DMS53 treated with DMSO at 0.1 percent for 48 hours (cell line): ENCODE measurements at regions not wholly inside any gene's neighbourhood (a gene's known extent, or its start where the extent isn't known, plus 50 kb on each side); places are given as distances from the start of the nearest gene placed in this dataset.
"Not testable (repeated sequence)": the region's sequence is repeated elsewhere in the genome, so short reads cannot be mapped to it uniquely, and the experiment has no call there.

Experiments
- DNase-seq: peaks from one replicate; lab custom pipeline; 2025; ENCODE audit not compliant: unreplicated experiment; lab: John Stamatoyannopoulos, UW

DNA sequence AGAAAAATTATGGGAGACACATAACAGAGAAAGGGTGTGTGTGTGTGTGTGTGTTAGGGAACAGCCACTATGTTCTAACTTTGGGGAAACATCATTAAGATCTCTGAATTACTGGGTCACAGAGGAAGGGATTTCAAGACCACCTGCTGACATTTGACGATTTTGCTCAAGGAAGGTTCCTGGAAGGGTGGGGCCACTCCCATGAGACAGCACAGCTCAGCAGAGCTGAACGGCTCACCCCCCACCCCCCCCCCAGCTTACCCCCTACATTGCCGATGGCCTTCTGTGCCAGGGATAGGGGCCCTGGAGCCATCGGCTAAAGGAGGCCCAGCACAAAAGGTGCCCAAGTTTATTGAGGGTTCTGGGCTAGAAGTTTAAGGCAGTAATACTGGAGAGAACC is 122.4 kb downstream of the NPIPB11 start:
- not testable (repeated sequence) for DNase-seq

DNA sequence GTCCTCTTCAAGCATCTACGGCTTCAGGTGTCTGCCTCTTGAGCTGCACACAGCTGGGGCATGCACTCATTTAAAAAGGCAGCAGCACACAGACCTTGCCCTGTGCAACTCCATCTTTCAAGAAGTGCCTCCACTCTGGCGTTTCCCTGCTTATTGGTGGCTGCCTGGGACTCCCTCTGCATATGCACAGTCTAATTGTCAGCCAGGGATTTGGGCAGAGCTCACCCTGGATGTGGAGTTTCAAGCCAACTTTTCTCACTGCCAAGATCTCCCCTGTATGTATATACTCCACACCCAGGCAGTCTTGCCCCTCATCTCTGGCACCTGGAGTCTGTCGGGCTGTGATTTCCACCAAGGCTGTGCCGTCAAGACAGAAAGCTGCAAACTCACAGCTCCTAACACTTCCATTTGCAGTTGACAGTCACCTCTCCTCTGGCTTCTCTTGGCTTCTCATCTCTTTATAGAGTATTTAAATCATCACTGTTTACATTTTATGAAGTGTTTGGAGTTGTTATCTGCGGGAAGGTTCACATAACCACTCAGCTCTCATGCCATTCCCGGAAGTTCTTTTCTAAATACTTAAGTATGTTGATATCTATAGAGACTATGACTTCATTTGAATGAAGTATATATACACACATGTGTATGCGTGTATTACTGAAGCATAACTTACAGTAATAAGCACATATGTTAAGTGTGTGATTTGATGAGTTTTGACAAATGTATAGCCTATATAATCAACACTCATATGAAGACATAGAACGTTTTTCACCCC is 128.2 kb downstream of the NPIPB11 start:
- DNase-seq: peak; percentile 15

DNA sequence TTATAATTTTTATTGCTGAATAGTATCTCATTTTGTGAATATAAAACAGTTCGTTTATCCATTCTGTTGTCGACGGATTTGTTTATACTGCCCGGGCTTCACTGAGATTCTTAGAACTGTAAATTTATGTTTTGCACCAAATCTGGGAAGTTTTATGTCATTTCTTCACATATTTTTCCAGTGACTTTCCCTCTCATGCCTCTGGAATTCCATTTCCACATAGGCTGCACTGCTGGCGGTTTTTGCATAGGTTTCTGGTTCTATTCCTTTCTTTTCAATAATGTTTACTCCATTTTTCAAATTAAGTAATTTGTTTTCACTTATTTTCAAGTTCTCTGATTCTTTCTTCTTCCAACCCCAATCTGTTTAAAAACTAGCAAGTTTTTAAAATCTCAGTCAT is 130.1 kb downstream of the NPIPB11 start:
- DNase-seq: not testable (repeated sequence)

DNA sequence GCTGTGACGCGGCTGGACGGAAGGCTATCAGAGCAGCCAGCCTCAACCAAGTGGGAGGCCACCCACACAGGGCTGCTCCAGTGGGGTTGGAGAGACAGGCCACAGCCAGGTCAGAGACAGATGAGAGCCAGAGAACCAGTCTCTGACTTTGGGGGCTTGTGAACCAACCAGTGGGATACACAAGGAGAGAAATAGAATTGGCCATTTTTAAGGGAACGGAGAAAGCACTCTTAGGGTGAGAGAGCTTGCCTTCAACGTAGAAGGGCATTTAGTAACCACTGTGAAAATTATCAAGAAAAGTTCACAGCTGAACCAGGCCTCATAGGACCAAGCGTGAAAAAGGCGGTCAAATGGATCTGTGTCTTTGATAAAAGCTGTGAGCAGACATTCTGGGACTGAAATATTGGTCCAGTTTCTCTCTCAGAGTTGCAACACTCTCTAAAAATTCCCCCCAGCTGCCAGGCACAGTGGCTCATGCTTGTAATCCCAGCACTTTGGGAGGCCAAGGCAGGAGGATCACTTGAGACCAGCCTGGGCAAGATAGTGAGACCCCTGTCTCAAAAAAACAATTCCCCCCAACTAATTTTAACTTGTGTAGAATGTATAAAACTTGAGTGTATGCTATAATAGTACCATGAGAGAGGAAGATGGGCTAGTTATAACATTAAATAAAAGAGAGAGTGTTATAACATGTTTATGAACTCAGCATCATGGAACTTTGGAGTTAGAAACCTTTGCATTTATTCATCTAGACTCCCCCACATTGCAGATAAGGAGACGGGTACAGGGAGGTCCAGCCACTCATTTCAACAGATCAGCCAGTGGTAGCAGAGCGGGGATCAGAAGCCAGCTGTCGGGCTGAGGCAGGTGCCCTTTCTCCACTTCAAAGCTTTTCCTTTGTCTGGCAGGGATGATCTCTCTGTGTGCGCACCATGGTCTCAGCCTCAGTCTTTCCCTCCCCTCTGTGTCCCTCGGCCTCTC is 132.2 kb downstream of the NPIPB11 start:
- DNase-seq: not testable (repeated sequence)

DNA sequence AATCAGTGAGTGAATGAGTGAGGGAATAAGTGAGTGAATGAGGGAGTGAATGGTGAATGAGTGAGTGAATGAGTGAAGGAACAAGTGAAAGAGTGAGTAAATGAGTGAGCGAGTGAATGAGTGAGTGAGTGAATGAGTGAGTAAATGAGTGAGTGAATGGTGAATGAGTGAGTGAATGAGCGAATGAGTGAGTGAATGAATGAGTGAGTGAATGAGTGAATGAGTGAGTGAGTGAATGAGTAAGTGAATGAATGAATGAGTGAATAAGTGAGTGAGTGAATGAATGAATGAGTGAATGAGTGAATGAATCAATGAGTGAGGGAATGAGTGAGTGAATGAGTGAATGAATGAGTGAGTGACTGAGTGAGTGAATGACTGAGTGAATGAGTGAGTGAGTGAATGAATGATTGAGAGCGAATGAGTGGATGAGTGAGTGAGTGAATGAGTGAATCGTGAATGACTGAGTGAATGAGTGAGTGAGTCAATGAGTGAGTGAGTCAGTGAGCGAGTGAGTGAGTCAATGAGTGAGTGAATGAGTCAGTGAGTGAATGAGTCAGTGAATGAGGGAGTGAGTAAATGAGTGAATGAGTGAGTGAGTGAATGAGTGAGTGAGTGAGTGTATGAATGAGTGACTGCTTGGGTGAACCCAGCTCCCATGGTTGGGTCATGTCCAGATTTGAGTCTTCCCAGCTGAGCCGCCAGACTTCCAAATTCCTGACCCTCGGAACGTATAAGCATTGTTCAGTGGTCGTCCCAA is 133.0 kb downstream of the NPIPB11 start:
- not testable (repeated sequence) for DNase-seq

DNA sequence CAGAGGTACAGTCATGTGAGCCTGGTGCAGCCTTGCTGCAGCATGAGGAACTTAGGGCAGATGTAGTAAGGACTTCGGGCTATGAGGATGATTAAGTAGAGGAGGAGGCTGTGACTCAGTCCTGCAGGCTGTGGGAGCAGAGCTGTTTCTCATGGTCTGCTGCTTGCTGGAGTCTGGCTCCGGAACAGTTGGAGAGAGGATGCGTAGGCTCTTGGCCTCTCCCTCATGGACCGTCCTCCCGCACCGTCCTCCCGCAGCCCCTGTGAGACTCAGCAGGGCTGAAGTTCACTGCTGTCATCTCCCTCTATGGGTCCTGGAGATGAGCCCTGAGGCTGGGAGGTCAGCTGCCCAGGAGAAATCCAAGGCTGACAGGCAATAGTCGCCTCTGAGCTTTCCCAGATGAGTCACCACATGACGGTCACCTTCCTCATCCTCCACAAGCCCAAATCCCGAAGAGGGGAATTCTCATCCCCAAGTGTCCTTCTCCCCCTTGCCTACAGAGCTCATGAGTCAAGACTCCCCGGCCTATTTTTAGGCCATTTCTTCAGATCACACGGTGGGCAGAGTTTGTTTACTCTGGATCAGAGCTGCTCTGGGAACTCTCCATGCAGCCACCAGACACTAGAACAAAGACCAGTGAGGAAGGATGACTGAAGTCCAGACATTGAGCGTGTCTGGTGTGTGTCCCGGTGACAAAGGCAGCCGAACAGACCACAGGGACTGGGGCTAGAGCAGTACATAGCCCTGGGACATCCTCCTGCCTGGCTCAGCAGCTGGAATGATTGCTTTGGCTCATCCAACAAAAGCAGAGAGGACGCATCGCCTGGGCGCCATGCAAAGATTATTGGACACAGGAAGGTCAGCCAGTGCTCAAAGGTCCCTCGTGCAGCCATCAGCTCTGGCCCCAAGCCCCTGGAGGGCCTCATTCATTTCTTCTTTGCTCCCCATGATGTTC is 134.5 kb downstream of the NPIPB11 start:
- DNase-seq: not testable (repeated sequence)

DNA sequence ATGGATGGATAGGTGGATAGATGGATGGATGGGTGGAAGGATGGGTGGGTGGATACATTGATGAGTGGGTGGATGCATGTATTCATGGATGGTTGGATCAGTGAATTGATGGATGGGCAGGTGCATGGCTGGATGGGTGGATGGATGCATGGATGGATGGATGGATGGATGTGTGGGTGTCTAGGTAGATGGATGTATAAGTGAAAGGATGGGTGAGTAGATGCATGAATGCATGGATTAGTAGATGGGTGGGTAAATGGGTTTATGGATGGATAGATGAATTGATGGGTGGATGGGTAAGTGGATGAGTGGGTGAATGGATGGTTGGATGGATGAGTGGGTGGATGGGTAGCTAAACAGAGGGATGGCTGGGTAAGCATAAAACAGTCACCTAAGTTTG is 135.6 kb downstream of the NPIPB11 start:
- not testable (repeated sequence) for DNase-seq

DNA sequence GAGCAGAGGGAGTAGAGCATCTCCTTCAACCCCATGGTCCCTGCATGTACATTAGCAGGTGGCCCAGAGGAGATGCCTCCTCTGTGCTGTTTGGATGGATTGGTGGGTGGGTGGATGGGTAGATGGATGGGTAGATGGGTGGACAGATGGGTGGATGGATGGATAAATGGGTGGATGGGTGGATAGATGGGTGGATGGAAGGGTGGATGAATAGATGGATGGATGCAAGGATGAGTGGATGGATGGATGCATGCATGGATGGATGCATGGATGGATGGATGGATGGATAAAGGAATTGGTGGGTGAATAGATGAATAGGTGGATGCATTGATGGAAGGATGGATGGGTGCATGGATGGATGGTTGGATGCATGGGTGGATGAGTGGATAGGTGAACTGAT is 136.5 kb downstream of the NPIPB11 start:
- not testable (repeated sequence) for DNase-seq

DNA sequence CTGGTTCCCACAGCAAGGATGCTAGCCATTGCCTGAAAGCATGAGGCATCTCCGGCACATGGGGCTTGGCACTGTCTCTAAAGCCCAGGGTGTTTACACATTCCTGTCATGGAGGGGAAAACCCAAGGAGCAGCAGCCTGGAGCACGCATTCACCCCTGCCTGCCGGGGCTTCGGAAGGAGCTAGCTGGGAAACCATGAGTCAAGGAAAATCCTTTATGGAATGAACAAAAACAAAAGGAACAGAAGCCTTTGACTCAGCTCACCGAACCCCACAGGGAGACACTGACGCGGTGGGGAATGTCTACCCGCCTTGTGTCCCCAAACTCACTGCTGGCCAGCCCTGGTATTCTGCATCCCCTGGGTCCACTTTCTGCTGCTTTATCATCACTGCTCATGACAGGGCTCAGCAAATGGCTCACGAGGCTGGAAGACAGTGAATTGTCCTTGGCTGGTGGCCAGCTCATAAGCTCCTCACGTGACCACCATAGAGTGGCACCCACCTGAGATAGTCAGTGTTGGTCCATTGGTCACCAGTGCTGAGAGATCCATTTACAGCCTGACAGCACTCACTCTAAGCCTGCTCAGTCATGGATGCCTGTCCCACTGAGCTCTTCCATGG is 137.2 kb downstream of the NPIPB11 start:
- not testable (repeated sequence) for DNase-seq

DNA sequence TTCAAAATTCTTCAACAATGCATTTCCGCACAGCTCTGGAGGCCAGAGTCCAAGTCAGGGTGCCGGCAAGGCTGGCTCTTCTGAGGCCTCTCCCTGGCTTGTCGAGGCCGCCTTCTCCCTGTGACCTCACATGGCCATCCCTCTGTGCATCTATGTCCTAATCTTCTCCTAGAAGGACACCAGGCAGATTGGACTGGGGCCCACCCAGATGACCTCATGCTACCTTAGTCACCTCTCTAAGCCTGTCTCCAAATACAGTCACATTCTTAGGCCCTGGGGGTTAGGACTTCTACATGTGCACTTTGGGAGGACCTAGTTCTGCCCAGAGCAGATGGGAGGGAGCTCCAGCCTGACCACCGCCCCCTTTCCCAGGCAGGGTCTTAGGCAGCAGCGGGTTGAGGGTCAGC is 137.7 kb downstream of the NPIPB11 start:
- not testable (repeated sequence) for DNase-seq

DNA sequence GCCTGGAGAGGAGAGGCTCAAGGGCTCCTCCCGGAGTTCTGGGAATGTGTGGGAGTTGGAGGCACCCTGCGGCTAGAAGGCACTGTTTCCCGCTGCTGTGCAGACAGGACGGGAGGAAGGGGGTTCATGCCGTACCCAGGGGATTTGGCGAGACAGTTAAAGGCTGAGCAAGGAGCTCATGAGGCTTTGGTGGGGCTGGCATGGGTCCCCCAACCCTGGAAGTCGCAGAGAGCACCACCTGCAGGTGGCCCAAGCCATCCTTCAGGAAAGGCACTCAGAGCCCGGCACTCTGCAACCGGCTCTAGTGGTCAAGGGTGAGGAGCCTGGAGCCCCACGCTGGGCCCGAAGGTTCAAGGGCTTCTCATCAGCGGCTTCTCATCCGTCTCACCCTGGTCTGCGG is 138.2 kb downstream of the NPIPB11 start:
- DNase-seq: not testable (repeated sequence)

DNA sequence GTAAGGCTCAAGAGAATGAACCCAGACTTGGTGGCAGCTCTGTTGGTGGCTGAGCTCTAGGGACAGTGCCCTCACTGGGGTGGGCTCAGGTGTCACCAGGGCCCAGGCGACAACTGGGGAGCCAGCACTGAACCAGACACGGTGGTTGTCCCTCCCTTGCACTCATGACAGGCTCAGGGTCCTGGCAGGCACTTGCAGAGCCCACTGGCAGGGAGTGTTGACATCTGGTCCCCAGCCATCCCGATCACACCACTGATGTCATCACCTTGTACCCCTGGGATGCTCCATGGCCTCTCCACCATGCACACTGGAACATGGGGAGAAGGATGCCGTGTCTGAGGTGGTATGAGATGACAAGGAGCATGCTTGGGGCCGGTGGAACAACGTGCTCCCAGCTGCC is 138.6 kb downstream of the NPIPB11 start:
- not testable (repeated sequence) for DNase-seq

DNA sequence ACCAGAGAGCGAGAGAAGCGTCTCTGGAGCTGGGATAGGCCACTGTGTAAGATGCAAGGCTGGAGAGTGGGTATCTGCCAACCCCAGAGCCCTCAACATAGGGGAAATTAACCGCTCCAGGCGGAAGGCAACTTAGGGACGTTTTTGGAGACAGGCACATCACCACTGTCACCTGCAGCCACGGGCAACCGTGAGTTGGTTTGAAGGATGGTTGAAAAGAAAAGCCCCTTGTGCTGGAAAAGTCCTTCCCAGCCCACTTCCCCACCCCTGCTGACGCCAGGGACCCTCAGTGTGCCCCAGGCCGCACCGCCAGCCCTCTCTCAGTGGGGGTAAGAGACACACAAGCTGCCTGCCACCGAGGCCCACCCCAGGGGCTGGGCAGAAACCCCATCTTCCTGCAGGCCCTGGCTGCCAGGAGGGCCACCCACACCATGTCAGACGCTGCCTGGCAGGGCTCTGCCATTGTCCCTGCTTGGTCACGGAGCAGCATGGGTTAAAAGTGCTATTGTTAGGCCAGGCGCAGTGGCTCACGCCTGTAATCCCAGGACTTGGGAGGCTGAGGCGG is 139.4 kb downstream of the NPIPB11 start:
- not testable (repeated sequence) for DNase-seq

DNA sequence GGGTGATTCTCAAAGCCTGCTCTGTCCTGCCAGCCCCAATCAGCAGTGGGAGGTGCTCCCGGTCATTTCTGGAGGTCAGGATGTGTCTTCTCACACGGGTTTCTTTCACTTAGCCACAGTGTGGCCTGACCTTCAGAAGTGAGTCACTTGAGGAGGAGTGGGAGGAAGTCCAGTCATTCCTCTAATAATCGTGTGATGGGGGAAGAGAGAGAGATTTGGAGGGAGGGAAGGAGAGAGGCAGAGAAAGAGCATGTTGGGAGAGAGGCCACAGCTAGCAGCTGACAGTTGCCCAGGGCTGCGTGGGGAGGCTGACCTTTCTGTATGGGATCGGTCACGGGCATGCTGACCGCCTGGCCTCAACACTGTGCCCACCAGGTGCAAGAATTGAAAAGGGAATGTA is 139.9 kb downstream of the NPIPB11 start:
- not testable (repeated sequence) for DNase-seq

DNA sequence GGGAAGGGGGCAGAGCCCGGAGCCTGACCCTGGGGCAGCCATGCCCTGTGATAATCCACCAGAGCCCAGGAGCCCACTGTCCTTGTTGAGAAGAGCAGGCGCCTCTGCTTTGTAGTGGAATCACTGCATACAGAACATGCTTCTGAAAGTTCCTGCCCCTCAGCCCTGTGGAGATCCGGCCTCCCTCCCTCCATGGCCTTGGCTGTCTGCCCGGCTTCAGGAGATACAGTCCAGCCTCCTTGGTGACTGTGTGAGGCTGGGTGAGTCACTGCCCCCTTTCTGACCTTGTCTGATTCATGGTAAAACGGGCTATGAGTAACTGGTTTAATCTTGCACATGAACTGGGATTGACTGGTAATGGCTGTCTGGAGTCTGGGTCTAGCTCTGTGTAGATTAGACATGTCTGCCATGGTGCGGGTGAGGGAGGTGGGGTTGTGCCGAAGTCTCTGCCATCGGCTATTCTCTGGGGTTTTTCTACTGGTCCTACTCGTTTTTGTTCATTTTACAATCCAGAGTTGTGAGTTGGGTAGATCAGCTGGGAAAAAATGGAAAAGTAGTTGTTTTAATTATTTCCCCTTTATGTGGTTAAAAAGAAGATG is 141.2 kb downstream of the NPIPB11 start:
- peak; percentile 55 for DNase-seq

DNA sequence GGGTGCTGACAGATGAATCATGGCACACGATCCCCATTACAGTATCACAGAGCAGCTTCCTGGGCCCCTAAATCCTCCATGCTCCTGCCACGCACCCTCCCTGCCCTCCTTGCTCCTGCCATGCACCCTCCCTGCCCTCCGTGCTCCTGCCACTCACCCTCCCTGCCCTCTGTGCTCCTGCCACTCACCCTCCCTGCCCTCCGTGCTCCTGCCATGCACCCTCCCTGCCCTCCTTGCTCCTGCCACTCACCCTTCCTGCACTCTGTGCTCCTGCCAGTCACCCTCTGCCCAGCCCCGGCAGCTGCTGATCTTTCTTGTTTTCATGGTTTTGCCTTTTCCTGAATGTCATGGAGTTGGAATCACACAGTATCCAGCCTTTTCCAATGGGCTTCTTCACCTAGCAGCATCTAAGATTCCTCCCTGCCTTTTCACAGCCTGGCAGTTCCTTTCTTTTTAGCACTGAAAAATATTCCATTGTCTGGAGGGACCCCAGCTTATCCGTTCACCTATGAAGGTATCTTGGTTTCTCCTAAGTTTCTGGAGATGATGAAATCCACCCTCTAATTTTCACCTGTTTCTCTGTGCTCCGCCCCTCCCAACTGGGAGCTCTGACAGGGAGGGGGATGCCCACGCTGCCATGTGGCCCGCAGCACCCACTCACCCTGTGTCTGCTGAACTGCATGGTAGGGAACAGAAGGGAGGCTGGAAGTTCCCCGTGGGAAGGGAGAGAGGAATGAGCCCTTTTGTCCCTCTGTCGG is 142.3 kb downstream of the NPIPB11 start:
- DNase-seq: not testable (repeated sequence)

DNA sequence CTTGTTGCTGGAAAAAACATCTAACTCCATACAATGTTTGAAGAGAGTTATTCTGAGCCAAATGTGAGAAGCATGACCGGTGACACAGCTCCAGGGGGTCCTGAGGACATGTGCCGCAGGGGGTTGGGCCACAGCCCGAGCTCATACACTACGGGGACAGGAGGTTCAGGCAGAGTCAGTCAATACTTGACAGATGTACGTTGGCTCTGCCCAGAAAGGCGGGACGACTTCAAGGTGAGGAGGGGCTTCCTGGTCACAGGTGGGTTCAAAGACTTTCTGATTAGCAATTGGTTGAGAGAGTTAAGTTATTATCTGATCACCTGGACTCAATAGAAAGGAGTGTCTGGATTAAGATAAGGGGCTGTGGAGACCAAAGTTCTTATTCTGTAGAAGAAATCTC is 143.8 kb downstream of the NPIPB11 start:
- not testable (repeated sequence) for DNase-seq
